HG03575 (cell line): ENCODE measurements at regions not wholly inside any gene's neighbourhood (a gene's known extent, or its start where the extent isn't known, plus 50 kb on each side); places are given as distances from the start of the nearest gene placed in this dataset.

Experiments
- ATAC-seq: cut with Tn5 transposase; IDR thresholded peaks from one replicate; pipeline ENCODE4 v1.9.1; 2021; ENCODE audit not compliant: unreplicated experiment, insufficient number of reproducible peaks, low FRiP score; ENCODE audit errors: extremely low read depth

GRCh38 chr3:189099031-189099471, 72.7 kb upstream of the TPRG1 start:
- no peak for ATAC-seq

GRCh38 chr3:189099505-189100290, 72.1 kb upstream of the TPRG1 start:
- ATAC-seq: no peak

- ATAC-seq: no peak
Observed at GRCh38 chr3:189100866-189101265, 70.9 kb upstream of the TPRG1 start.

GRCh38 chr3:189101594-189101993, 70.2 kb upstream of the TPRG1 start:
- ATAC-seq: no peak

GRCh38 chr3:189103208-189103607, 68.6 kb upstream of the TPRG1 start:
- ATAC-seq: no peak

- ATAC-seq: no peak
Observed at GRCh38 chr3:189108067-189108466, 63.7 kb upstream of the TPRG1 start.

- ATAC-seq: no peak
Observed at GRCh38 chr3:189108735-189109134, 63.0 kb upstream of the TPRG1 start.

- ATAC-seq: no peak
Observed at GRCh38 chr3:189109145-189109544, 62.6 kb upstream of the TPRG1 start.

GRCh38 chr3:189117087-189117486, 54.7 kb upstream of the TPRG1 start:
- no peak for ATAC-seq

- no peak for ATAC-seq
Observed at GRCh38 chr3:189118896-189119295, 52.9 kb upstream of the TPRG1 start.

GRCh38 chr3:189119950-189120349, 51.8 kb upstream of the TPRG1 start:
- ATAC-seq: no peak

- no peak for ATAC-seq
Observed at GRCh38 chr3:189121092-189121491, 50.7 kb upstream of the TPRG1 start.
